Chondrocyte (in vitro differentiated cells): ENCODE measurements at regions not wholly inside any gene's neighbourhood (a gene's known extent, or its start where the extent isn't known, plus 50 kb on each side); places are given as distances from the start of the nearest gene placed in this dataset.

ENCODE experiments used
- DNase-seq: peaks from one replicate; pipeline ENCODE4 v3.0.0; 2021; ENCODE audit warnings: mixed read lengths, low spot score
- H3K27ac Mint-ChIP-seq: one replicate; pipeline ENCODE4 v1.8.0; 2021; ENCODE audit warnings: mild to moderate bottlenecking, moderate library complexity, mixed read lengths; ENCODE audit not compliant: unreplicated experiment
- H3K27me3 Mint-ChIP-seq: 2 replicates; pipeline ENCODE4 v1.8.0; 2021; ENCODE audit warnings: low read depth, mixed read lengths
- H3K36me3 Mint-ChIP-seq: 2 replicates; pipeline ENCODE4 v1.8.0; 2021; ENCODE audit warnings: low read depth, mixed read lengths
- H3K4me1 Mint-ChIP-seq: 2 replicates; pipeline ENCODE4 v1.8.0; 2021; ENCODE audit warnings: low read depth, mild to moderate bottlenecking, mixed read lengths
- H3K4me3 Mint-ChIP-seq: one replicate; pipeline ENCODE4 v1.8.0; 2021; ENCODE audit warnings: mild to moderate bottlenecking, moderate library complexity, mixed read lengths; ENCODE audit not compliant: unreplicated experiment
- H3K9me3 Mint-ChIP-seq: 2 replicates; pipeline ENCODE4 v1.8.0; 2021; ENCODE audit warnings: low read depth, mixed read lengths
- CTCF ChIP-seq: fragments of 200-600 bp; sonication (generic); IDR thresholded peaks from 2 replicates; pipeline ENCODE4 v1.5.0; 2021; ENCODE audit warnings: antibody characterized with exemption, mild to moderate bottlenecking, moderate library complexity

- Mint-ChIP-seq H3K27ac (no peak overlapping the region), H3K4me3 (no peak overlapping the region), H3K27me3 (peaks cover 37% of the 10 kb centered on the region), H3K36me3 (peaks cover 4% of the 10 kb centered on the region), H3K9me3 (peaks cover 9% of the 10 kb centered on the region), H3K4me1 (no peaks in the 10 kb centered on the region)
- no peak for DNase-seq
- no peak for TF ChIP-seq CTCF
These were observed 246.8 kb downstream of the BUD13 start for GRCh38 chr11:116525961-116526495.

GRCh38 chr11:116519499-116519898, 253.3 kb downstream of the BUD13 start:
- H3K27ac Mint-ChIP-seq: no peak overlapping the region

GRCh38 chr11:116518141-116518540, 254.6 kb downstream of the BUD13 start:
- no peak overlapping the region for H3K27ac Mint-ChIP-seq
- TF ChIP-seq CTCF: no peak
- H3K36me3 Mint-ChIP-seq: no peaks in the 10 kb centered on the region
- no peaks in the 10 kb centered on the region for H3K4me1 Mint-ChIP-seq
- H3K4me3 Mint-ChIP-seq: no peak overlapping the region
- H3K9me3 Mint-ChIP-seq: peaks cover 6% of the 10 kb centered on the region
- H3K27me3 Mint-ChIP-seq: peaks cover 18% of the 10 kb centered on the region
- DNase-seq: no peak

More at GRCh38 chr11:116519499-116519898, 253.3 kb downstream of the BUD13 start:
- H3K4me3 Mint-ChIP-seq: no peak overlapping the region
- DNase-seq: no peak
- peaks cover 20% of the 10 kb centered on the region for H3K27me3 Mint-ChIP-seq
- no peak for TF ChIP-seq CTCF
- H3K4me1 Mint-ChIP-seq: no peaks in the 10 kb centered on the region
- H3K36me3 Mint-ChIP-seq: no peaks in the 10 kb centered on the region
- peaks cover 6% of the 10 kb centered on the region for H3K9me3 Mint-ChIP-seq

- H3K27me3 Mint-ChIP-seq: peaks cover 18% of the 10 kb centered on the region
- no peaks in the 10 kb centered on the region for H3K36me3 Mint-ChIP-seq
- no peak for DNase-seq
- H3K27ac Mint-ChIP-seq: no peak overlapping the region
- TF ChIP-seq CTCF: no peak
- H3K9me3 Mint-ChIP-seq: peaks cover 6% of the 10 kb centered on the region
- no peak overlapping the region for H3K4me3 Mint-ChIP-seq
- H3K4me1 Mint-ChIP-seq: no peaks in the 10 kb centered on the region
These were observed 255.2 kb downstream of the BUD13 start for GRCh38 chr11:116517584-116517983.

GRCh38 chr11:116517077-116517476, 255.7 kb downstream of the BUD13 start:
- Mint-ChIP-seq H3K9me3 (peaks cover 6% of the 10 kb centered on the region), H3K4me3 (no peak overlapping the region), H3K27me3 (peaks cover 17% of the 10 kb centered on the region), H3K36me3 (no peaks in the 10 kb centered on the region), H3K4me1 (no peaks in the 10 kb centered on the region), H3K27ac (no peak overlapping the region)
- no peak for DNase-seq
- TF ChIP-seq CTCF: no peak
